Lower lobe of right lung (tissue), 2 donors: ENCODE measurements at regions not wholly inside any gene's neighbourhood (a gene's known extent, or its start where the extent isn't known, plus 50 kb on each side); places are given as distances from the start of the nearest gene placed in this dataset.

Source experiments
- ATAC-seq, 2 donors: fragments of 200-7000 bp; cut with Tn5 transposase; one replicate each; pipeline ENCODE4 v1.9.1; 2020 to 2022; ENCODE audit warnings: mild to moderate bottlenecking in 2 of 2, moderate library complexity in 2 of 2
- DNase-seq: peaks from one replicate; pipeline ENCODE4 v3.0.0-alpha.2; 2020
- H3K27ac ChIP-seq: fragments of 200-600 bp; one replicate; pipeline ENCODE4 v1.8.0; 2022
- H3K27me3 ChIP-seq: fragments of 200-600 bp; one replicate; pipeline ENCODE4 v1.8.0; 2022; ENCODE audit warnings: low read depth
- H3K36me3 ChIP-seq: fragments of 200-600 bp; one replicate; pipeline ENCODE4 v1.8.0; 2022; ENCODE audit warnings: mild to moderate bottlenecking
- H3K4me1 ChIP-seq: fragments of 200-600 bp; one replicate; pipeline ENCODE4 v1.8.0; 2022
- H3K4me3 ChIP-seq: fragments of 200-600 bp; one replicate; pipeline ENCODE4 v1.8.0; 2022; ENCODE audit warnings: mild to moderate bottlenecking
- H3K9me3 ChIP-seq: fragments of 200-600 bp; one replicate; pipeline ENCODE4 v1.8.0; 2022
- intact Hi-C: fragments of 100-400 bp; cut with DNase I; formaldehyde crosslinking; loops from one replicate; pipeline ENCODE4 v1.11.0; 2022
- TF ChIP-seq, protein P1 (sequence below): fragments of 200-600 bp; IDR thresholded peaks from one replicate; pipeline ENCODE4 v1.8.0; 2022; ENCODE audit warnings: antibody characterized with exemption, mild to moderate bottlenecking
- donor health status: DM: no; HTN: yes; CAD: no; lungs with severe emphysema.

- DNase-seq (no peak), ATAC-seq (no peak)
- no peaks in the 10 kb centered on the region for H3K4me1 ChIP-seq
- TF ChIP-seq, protein P1, sequence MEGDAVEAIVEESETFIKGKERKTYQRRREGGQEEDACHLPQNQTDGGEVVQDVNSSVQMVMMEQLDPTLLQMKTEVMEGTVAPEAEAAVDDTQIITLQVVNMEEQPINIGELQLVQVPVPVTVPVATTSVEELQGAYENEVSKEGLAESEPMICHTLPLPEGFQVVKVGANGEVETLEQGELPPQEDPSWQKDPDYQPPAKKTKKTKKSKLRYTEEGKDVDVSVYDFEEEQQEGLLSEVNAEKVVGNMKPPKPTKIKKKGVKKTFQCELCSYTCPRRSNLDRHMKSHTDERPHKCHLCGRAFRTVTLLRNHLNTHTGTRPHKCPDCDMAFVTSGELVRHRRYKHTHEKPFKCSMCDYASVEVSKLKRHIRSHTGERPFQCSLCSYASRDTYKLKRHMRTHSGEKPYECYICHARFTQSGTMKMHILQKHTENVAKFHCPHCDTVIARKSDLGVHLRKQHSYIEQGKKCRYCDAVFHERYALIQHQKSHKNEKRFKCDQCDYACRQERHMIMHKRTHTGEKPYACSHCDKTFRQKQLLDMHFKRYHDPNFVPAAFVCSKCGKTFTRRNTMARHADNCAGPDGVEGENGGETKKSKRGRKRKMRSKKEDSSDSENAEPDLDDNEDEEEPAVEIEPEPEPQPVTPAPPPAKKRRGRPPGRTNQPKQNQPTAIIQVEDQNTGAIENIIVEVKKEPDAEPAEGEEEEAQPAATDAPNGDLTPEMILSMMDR: no peak
- no peaks in the 10 kb centered on the region for H3K27me3 ChIP-seq
- no peak overlapping the region for H3K4me3 ChIP-seq
- H3K27ac ChIP-seq: no peak overlapping the region
- intact Hi-C loops: no loop called here
- no peaks in the 10 kb centered on the region for H3K36me3 ChIP-seq
- no peaks in the 10 kb centered on the region for H3K9me3 ChIP-seq
Observed at GRCh38 chr3:84175449-84175848, 783.3 kb upstream of the CADM2 start.

DNA sequence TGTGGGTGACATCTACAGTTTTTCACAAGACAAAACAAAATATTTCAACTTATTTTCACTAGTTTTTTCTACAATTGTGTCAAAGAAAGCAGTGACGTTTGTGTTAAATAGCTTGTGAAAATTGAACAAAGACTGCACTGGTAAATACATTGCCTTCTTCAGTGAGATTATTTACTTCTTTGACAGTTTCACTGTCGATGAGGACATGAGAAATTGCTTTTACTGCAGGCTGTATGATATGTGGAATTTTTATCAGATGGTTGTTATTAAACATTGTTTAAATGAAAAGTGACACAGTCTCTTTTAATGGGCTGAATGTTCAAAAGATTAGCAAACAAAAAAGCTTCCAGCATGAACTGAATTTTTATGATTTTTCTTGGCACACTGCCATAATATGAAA lies 773.9 kb upstream of the CADM2 start:
- H3K27me3 ChIP-seq: no peaks in the 10 kb centered on the region
- TF ChIP-seq, protein P1: no peak
- no peaks in the 10 kb centered on the region for H3K9me3 ChIP-seq
- no peaks in the 10 kb centered on the region for H3K4me1 ChIP-seq
- intact Hi-C loops: no loop called here
- no peak for DNase-seq
- ATAC-seq: no peak
- H3K36me3 ChIP-seq: no peaks in the 10 kb centered on the region
- H3K4me3 ChIP-seq: no peak overlapping the region
- no peak overlapping the region for H3K27ac ChIP-seq

GRCh38 chr3:84194029-84194428 lies 764.8 kb upstream of the CADM2 start:
- DNase-seq (no peak), ATAC-seq (no peak)
- no peak overlapping the region for H3K27ac ChIP-seq
- H3K9me3 ChIP-seq: no peaks in the 10 kb centered on the region
- H3K36me3 ChIP-seq: no peaks in the 10 kb centered on the region
- H3K27me3 ChIP-seq: no peaks in the 10 kb centered on the region
- no peaks in the 10 kb centered on the region for H3K4me1 ChIP-seq
- TF ChIP-seq, protein P1: no peak
- intact Hi-C loops: no loop called here
- H3K4me3 ChIP-seq: no peak overlapping the region

GRCh38 chr3:84209474-84209873 lies 749.3 kb upstream of the CADM2 start:
- TF ChIP-seq, protein P1: no peak

GRCh38 chr3:84223512-84223911 lies 735.3 kb upstream of the CADM2 start:
- Histone ChIP-seq H3K4me3 (no peak overlapping the region), H3K9me3 (peaks cover 19% of the 10 kb centered on the region), H3K27ac (no peak overlapping the region), H3K4me1 (no peaks in the 10 kb centered on the region), H3K27me3 (no peaks in the 10 kb centered on the region), H3K36me3 (no peaks in the 10 kb centered on the region)
- intact Hi-C loops: no loop called here
- TF ChIP-seq, protein P1: no peak
- ATAC-seq (no peak), DNase-seq (no peak)

More at GRCh38 chr3:84209474-84209873, 749.3 kb upstream of the CADM2 start:
- H3K36me3 ChIP-seq: no peaks in the 10 kb centered on the region
- H3K4me3 ChIP-seq: no peak overlapping the region
- H3K4me1 ChIP-seq: no peaks in the 10 kb centered on the region
- intact Hi-C loops: no loop called here
- ATAC-seq: no peak
- H3K27me3 ChIP-seq: no peaks in the 10 kb centered on the region
- no peak for DNase-seq
- no peak overlapping the region for H3K27ac ChIP-seq
- peaks cover 3% of the 10 kb centered on the region for H3K9me3 ChIP-seq

DNA sequence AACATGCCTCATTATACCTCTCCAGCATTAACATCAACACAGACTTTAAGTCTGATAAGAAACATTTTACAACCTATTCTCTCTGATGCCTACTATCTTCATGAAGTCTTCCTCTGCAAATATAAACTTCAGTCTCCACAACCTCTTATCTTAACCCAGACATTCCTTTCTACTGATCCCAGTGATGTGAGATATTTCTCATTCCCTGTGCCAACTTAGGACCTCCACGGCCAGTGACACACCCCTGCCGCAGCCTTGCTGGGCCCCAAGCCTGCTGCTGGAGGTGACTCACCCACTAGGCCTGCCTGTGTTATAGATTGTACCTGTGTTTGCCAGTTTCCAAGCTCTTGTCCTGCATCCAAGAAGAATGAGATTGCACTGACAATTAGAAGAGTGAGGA lies 734.5 kb upstream of the CADM2 start:
- ATAC-seq (no peak), DNase-seq (no peak)
- Histone ChIP-seq H3K4me1 (no peaks in the 10 kb centered on the region), H3K9me3 (peaks cover 19% of the 10 kb centered on the region), H3K36me3 (no peaks in the 10 kb centered on the region), H3K27me3 (no peaks in the 10 kb centered on the region), H3K27ac (no peak overlapping the region), H3K4me3 (no peak overlapping the region)
- TF ChIP-seq, protein P1: no peak
- intact Hi-C loops: no loop called here
